H7 (cell line): ENCODE measurements at regions not wholly inside any gene's neighbourhood (a gene's known extent, or its start where the extent isn't known, plus 50 kb on each side); places are given as distances from the start of the nearest gene placed in this dataset.

Experiments used
- DNase-seq: peaks from one replicate; pipeline ENCODE4 v3.0.0; 2012
- H3K27me3 ChIP-seq: 2 replicates; pipeline ENCODE4 v1.6.0; 2011; ENCODE audit warnings: mild to moderate bottlenecking, low read length; ENCODE audit not compliant: control insufficient read depth, insufficient read depth
- H3K36me3 ChIP-seq: replicated peaks from 2 replicates; pipeline ENCODE4 v1.5.1; 2011; ENCODE audit warnings: low read length; ENCODE audit not compliant: control insufficient read depth, insufficient read depth
- H3K4me3 ChIP-seq: 2 replicates; pipeline ENCODE4 v1.5.1; 2011; ENCODE audit warnings: low read depth, mild to moderate bottlenecking, control low read depth, low read length, moderate library complexity; ENCODE audit not compliant: insufficient read depth

DNA sequence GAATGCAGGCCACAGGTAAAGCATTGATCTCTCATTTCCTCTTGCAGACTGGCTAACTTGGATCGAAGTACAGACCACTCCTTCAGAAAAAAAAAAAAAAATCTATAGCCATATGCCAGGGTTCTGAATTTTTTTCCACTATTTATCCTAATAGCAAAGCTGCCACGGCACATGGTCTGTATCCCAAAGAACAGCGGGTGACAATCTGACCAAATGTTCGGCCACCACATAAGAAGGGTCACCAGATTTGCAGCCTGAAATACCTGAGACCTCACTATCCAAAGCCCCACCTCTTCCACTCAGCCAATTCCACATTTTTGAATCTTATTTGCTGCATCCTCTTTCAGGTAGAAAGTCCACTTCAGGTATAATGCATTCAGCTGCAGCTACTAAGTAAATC is 55.6 kb upstream of the RGS7 start:
- H3K4me3 ChIP-seq: no peak overlapping the region
- H3K36me3 ChIP-seq: no peaks in the 10 kb centered on the region
- H3K27me3 ChIP-seq: no peaks in the 10 kb centered on the region
- no peak for DNase-seq

DNA sequence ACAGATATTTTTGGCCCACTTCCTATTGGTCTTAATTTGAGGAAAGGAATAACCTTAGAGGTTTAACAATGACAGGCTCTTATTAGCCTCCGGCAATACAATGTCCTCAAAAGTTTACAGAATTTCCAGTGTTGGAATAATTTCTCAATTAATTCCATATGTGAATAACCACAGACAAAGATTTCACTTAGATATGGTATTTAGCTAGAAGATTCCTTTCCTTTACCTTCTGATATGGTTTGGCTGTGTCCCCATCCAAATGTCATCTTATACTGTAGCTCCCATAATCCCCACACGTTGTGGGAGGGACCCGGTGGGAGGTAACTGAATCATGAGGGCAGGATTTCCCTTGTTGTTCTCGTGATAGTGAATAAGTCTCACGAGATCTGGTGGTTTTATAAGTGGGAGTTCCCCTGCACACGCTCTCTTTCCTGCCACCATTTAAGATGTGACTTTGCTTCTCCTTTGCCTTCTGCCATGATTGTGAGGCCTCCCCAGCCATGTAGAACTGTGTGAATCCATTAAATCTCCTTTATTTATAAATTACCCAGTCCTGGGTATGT is 54.9 kb upstream of the RGS7 start:
- Histone ChIP-seq H3K4me3 (no peak overlapping the region), H3K27me3 (no peaks in the 10 kb centered on the region), H3K36me3 (no peaks in the 10 kb centered on the region)
- no peak for DNase-seq

DNA sequence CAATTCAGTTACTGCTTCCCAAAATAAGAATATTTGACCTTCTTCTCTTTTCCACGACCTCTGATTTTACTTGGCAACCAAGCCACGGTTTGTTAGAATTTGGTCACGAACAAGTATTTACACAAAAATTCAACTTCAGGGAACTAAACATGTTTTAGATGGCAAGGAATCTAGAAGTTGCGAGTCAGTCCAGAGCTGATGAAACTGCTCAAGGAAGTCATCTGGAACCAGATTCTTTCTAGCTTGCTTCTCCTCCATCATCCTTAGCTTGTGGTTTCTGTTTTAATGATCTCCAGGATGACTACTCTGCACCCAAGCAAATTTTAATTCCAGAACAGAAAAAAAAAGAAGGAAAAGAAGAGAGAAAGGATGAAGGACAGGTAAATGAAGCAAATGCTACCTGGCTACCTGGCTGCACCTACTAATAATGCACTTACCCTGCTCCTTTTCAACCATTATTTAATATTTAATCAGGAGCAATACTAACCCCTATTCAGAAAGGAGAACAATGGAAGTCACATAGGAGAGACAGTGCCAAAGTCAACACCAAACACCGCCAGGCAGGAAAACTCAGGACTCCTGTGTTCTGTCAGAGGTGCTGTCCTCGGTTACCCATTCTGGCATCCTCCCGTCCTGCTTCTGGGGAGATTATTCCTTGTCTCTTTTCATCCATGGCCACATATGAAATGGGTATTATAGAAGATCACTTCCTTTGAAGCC is 54.2 kb upstream of the RGS7 start:
- Histone ChIP-seq H3K4me3 (no peak overlapping the region), H3K27me3 (no peaks in the 10 kb centered on the region), H3K36me3 (no peaks in the 10 kb centered on the region)
- no peak for DNase-seq

DNA sequence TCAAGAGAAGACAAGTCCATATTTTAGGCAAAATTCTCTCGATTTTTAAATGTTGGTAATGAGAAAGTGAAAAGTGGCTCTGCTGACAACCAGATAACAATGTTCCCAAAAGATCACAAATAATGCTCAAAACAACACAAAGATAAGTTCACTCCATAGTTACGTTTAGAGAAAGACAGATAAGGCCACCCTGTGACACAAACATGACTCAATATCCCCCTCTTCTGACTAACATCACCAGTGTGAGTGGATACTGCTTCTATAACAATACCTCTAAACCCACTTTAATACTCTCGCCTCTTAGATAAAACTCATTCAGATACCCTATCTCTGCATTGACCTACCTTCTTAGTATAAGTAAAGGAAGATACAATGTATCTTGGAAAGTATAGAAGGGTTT is 51.2 kb upstream of the RGS7 start:
- no peaks in the 10 kb centered on the region for H3K36me3 ChIP-seq
- no peak overlapping the region for H3K4me3 ChIP-seq
- peak; percentile 26 for DNase-seq
- H3K27me3 ChIP-seq: no peaks in the 10 kb centered on the region
